ENCODE measurements at regions not wholly inside any gene's neighbourhood (a gene's known extent, or its start where the extent isn't known, plus 50 kb on each side); places are given as distances from the start of the nearest gene placed in this dataset.

- TF ChIP-seq ZNF521 (tag by site-specific recombination; IDR thresholded peaks at IDR 0.05) = no peak
- TF ChIP-seq ZNF548 (tag by site-specific recombination; IDR thresholded peaks at IDR 0.05) = no peak
- no peak for TF ChIP-seq ELK4 (IDR thresholded peaks at IDR 0.05; ENCODE audit: borderline replicate concordance, low read depth, low read length)
- no peak for TF ChIP-seq ZNF341 (tag by site-specific recombination; IDR thresholded peaks at IDR 0.05; ENCODE audit: low read depth)
- no peak for TF ChIP-seq TSHZ1 (tag by site-specific recombination; IDR thresholded peaks at IDR 0.05; ENCODE audit: borderline replicate concordance)
- no peak for TF ChIP-seq SETDB1 (IDR thresholded peaks at IDR 0.05; ENCODE audit: insufficient read length, low read length)
- no peak for TF ChIP-seq ZNF48 (tag by site-specific recombination; IDR thresholded peaks at IDR 0.05)
These were observed 707.8 kb downstream of the UQCRFS1 start (continued) for GRCh38 chr19:28505134-28505533.

GRCh38 chr19:28504727-28505126, 708.2 kb downstream of the UQCRFS1 start:
- Histone ChIP-seq H3K27ac (ENCODE audit: extremely low read depth, low read depth, low read length) (no peak overlapping the region), H3K4me3 (ENCODE audit: low read depth, low read length) (no peak overlapping the region), H3K9me3 (ENCODE audit: control insufficient read depth, insufficient read depth, low read depth, low read length) (peaks cover 2% of the 10 kb centered on the region; the same call in 1 of the 2 replicates), H3K36me3 (ENCODE audit: control insufficient read depth in 2 of 2, insufficient read depth in 1 of 2, low read length in 2 of 2) (peaks cover 0 to 5% of the 10 kb centered on the region in 2 experiments; a peak in 2 of 3 replicates), H3K4me1 (ENCODE audit: control insufficient read depth, insufficient read depth, low read length) (peaks cover 13% of the 10 kb centered on the region)
- no peak for TF ChIP-seq ZNF548 (tag by site-specific recombination; IDR thresholded peaks at IDR 0.05)
- TF ChIP-seq PBX3 (CRISPR knock-in tag; IDR thresholded peaks at IDR 0.05) = no peak
- TF ChIP-seq YY2 (tag by site-specific recombination; IDR thresholded peaks at IDR 0.05) = no peak
- no peak for TF ChIP-seq ZNF223 (tag by site-specific recombination; IDR thresholded peaks at IDR 0.05)
- TF ChIP-seq REPIN1 (tag by site-specific recombination; IDR thresholded peaks at IDR 0.05; ENCODE audit: low read depth) = no peak
- no peak for TF ChIP-seq ZSCAN23 (tag by site-specific recombination; IDR thresholded peaks at IDR 0.05)
- ChIA-PET POLR2A (interaction anchor here (0.6 kb wide), 1 partner anchor 14 kb away, joined by 3 read pairs; no protein-coding TSS in a partner anchor), CTCF (interaction anchor here (0.7 to 1.1 kb wide), 2 partner anchors 10 to 223 kb away, joined by 3 read pairs; no protein-coding TSS in a partner anchor)

- Histone ChIP-seq H3K27ac (ENCODE audit: extremely low read depth, low read depth, low read length) (no peak overlapping the region), H3K9me3 (ENCODE audit: control insufficient read depth, insufficient read depth, low read depth, low read length) (peaks cover 2% of the 10 kb centered on the region; the same call in 1 of the 2 replicates), H3K36me3 (ENCODE audit: control insufficient read depth in 2 of 2, insufficient read depth in 1 of 2, low read length in 2 of 2) (peaks cover 0 to 9% of the 10 kb centered on the region in 2 experiments; a peak in 2 of 3 replicates), H3K4me1 (ENCODE audit: control insufficient read depth, insufficient read depth, low read length) (peaks cover 13% of the 10 kb centered on the region), H3K4me3 (ENCODE audit: low read depth, low read length) (no peak overlapping the region)
- ChIA-PET POLR2A (no interaction called here), CTCF (no interaction called here)
- no peak for TF ChIP-seq ZNF362 (tag by site-specific recombination; IDR thresholded peaks at IDR 0.05)
- no peak for TF ChIP-seq ZNF248 (tag by site-specific recombination; IDR thresholded peaks at IDR 0.05)
- no peak for TF ChIP-seq ZNF112 (tag by site-specific recombination; IDR thresholded peaks at IDR 0.05)
- TF ChIP-seq ZNF404 (tag by site-specific recombination; IDR thresholded peaks at IDR 0.05) = no peak
- TF ChIP-seq ELK4 (IDR thresholded peaks at IDR 0.05; ENCODE audit: borderline replicate concordance, low read depth, low read length) = no peak
- TF ChIP-seq ZBTB17 (tag by site-specific recombination; IDR thresholded peaks at IDR 0.05) = no peak
- TF ChIP-seq ZFP41 (tag by site-specific recombination; IDR thresholded peaks at IDR 0.05; ENCODE audit: borderline replicate concordance) = no peak
- TF ChIP-seq PRDM6 (tag by site-specific recombination; IDR thresholded peaks at IDR 0.05) = no peak
- no peak for TF ChIP-seq ZNF23 (tag by site-specific recombination; IDR thresholded peaks at IDR 0.05; ENCODE audit: borderline replicate concordance)
- TF ChIP-seq ZNF280C (tag by site-specific recombination; IDR thresholded peaks at IDR 0.05) = no peak
These were observed 708.8 kb downstream of the UQCRFS1 start for GRCh38 chr19:28504139-28504538.
